C4-2B (cell line): ENCODE measurements at regions not wholly inside any gene's neighbourhood (a gene's known extent, or its start where the extent isn't known, plus 50 kb on each side); places are given as distances from the start of the nearest gene placed in this dataset.

ENCODE experiments used
- CTCF ChIP-seq: fragments of 450-650 bp; conservative IDR thresholded peaks from 2 replicates; pipeline ENCODE4 v1.5.1; 2017; ENCODE audit warnings: mild to moderate bottlenecking
- ZFX ChIP-seq: fragments of 450-650 bp; IDR thresholded peaks from 2 replicates; pipeline ENCODE4 v1.6.1; 2017

DNA sequence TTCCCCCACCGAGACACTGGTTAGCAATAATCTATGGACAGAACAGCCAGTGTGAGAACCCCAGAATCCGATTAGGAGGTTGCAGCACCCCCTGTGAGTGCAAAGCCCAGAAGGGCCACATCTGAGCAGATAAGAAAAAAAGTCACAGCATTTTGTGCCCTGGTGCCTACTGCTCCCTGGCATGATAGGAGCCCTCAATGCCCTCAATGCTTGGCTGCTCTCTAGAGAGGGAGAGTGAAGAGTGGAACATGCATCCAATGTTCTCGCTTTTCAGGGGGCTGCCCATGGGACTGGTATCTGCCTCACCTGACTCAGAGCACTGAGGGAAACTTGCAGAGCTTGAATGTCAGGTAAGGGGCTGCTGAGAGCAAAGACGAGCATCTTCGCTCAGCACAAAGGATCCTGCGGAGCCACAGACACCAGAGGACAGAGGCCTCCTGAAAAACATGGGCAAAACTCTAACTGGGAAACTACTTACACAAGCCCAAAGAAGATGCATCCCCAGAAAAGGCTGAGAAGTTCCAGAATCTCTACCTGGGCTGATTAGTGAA is 98.0 kb upstream of the FAM20C start:
- TF ChIP-seq CTCF (no peak), ZFX (no peak)
